SH-SY5Y (cell line): ENCODE measurements at regions not wholly inside any gene's neighbourhood (a gene's known extent, or its start where the extent isn't known, plus 50 kb on each side); places are given as distances from the start of the nearest gene placed in this dataset.

Source experiments
- GATA2 ChIP-seq: IDR thresholded peaks from 2 replicates; pipeline ENCODE4 v1.6.1; 2011; ENCODE audit warnings: mild to moderate bottlenecking, low read depth, low read length
- GATA3 ChIP-seq: IDR thresholded peaks from 2 replicates; pipeline ENCODE4 v1.6.1; 2011; ENCODE audit warnings: low read depth, mild to moderate bottlenecking, low read length, moderate library complexity

- no peak for TF ChIP-seq GATA2
- no peak for TF ChIP-seq GATA3
These were observed 247.1 kb downstream of the UTP18 start for GRCh38 chr17:51507444-51507843.
